PC-3 (cell line): ENCODE measurements at regions not wholly inside any gene's neighbourhood (a gene's known extent, or its start where the extent isn't known, plus 50 kb on each side); places are given as distances from the start of the nearest gene placed in this dataset.

ENCODE experiments used
- ATAC-seq: fragments of 200-7000 bp; cut with Tn5 transposase; 2 replicates; pipeline ENCODE4 v1.9.1; 2020; ENCODE audit warnings: mild to moderate bottlenecking, moderate library complexity
- BruUV-seq: library from RNA; stranded (reverse); fragments of 400-500 nt; replicated peaks from 2 replicates; lab custom pipeline; 2021; lab: Mats Ljungman, UMichigan
- CTCF ChIA-PET: fragments of 300-600 bp; sonication (Branson Sonifier 250); formaldehyde crosslinking; loops from one replicate; lab custom pipeline; 2022; ENCODE audit warnings: antibody characterized with exemption; lab: Charles Lee
- POLR2A ChIA-PET: fragments of 300-600 bp; sonication (Branson Sonifier 250); formaldehyde crosslinking; loops from one replicate; lab custom pipeline; 2022; ENCODE audit warnings: antibody characterized with exemption; ENCODE audit not compliant: unreplicated experiment; lab: Charles Lee
- DNase-seq: peaks from one replicate; pipeline ENCODE4 v3.0.0-alpha.2; 2015
- H2AFZ ChIP-seq: fragments of 300-600 bp; sonication (generic); 2 replicates; pipeline ENCODE4 v1.6.0; 2016; ENCODE audit warnings: antibody characterized with exemption, low read length
- H3F3A ChIP-seq: fragments of 300-600 bp; sonication (generic); one replicate; pipeline ENCODE4 v1.6.0; 2017; ENCODE audit warnings: antibody characterized with exemption, low read length, control low read depth, mild to moderate bottlenecking; ENCODE audit not compliant: unreplicated experiment
- H3K27ac ChIP-seq: fragments of 300-600 bp; sonication (generic); 2 replicates; pipeline ENCODE4 v1.5.1; 2016; ENCODE audit warnings: mild to moderate bottlenecking, low read length
- H3K27me3 ChIP-seq: fragments of 300-600 bp; sonication (generic); 2 replicates; pipeline ENCODE4 v1.6.1; 2016; ENCODE audit warnings: low read length, mixed read lengths
- H3K36me3 ChIP-seq: fragments of 300-600 bp; sonication (generic); 2 replicates; pipeline ENCODE4 v1.6.1; 2016; ENCODE audit warnings: low read depth, mixed run types, low read length, mixed read lengths
- H3K4me1 ChIP-seq: fragments of 300-600 bp; sonication (generic); 2 replicates; pipeline ENCODE4 v1.5.1; 2016; ENCODE audit warnings: low read length; ENCODE audit not compliant: insufficient read depth
- H3K4me2 ChIP-seq: fragments of 300-600 bp; sonication (generic); 2 replicates; pipeline ENCODE4 v1.6.0; 2016; ENCODE audit warnings: low read length
- H3K4me3 ChIP-seq: fragments of 300-600 bp; sonication (generic); 2 replicates; pipeline ENCODE4 v1.5.1; 2016; ENCODE audit warnings: mild to moderate bottlenecking, low read length, mixed read lengths
- H3K79me2 ChIP-seq: fragments of 300-600 bp; sonication (generic); 2 replicates; pipeline ENCODE4 v1.6.1; 2017; ENCODE audit warnings: low read length, mixed read lengths
- H3K9ac ChIP-seq: fragments of 300-600 bp; sonication (generic); 2 replicates; pipeline ENCODE4 v1.6.0; 2016; ENCODE audit warnings: mild to moderate bottlenecking, low read length
- H3K9me2 ChIP-seq: fragments of 300-600 bp; sonication (generic); replicated peaks from 2 replicates; pipeline ENCODE4 v1.6.1; 2016; ENCODE audit warnings: mixed run types, low read length, mixed read lengths
- H3K9me3 ChIP-seq: fragments of 300-600 bp; sonication (generic); 2 replicates; pipeline ENCODE4 v1.6.1; 2016; ENCODE audit warnings: low read length, mixed read lengths
- H4K20me1 ChIP-seq: fragments of 300-600 bp; sonication (generic); 2 replicates; pipeline ENCODE4 v1.6.1; 2016; ENCODE audit warnings: low read length, mixed read lengths
- CTCF ChIP-seq: fragments of 300-600 bp; sonication (generic); conservative IDR thresholded peaks from 2 replicates; pipeline ENCODE4 v1.5.1; 2017; ENCODE audit warnings: antibody characterized with exemption, low read depth, mild to moderate bottlenecking, low read length
- EZH2 ChIP-seq: fragments of 300-600 bp; sonication (generic); IDR thresholded peaks from one replicate; pipeline ENCODE4 v1.6.1; 2017; ENCODE audit warnings: antibody characterized with exemption, mild to moderate bottlenecking, low read length; ENCODE audit not compliant: unreplicated experiment
- EZH2phosphoT487 ChIP-seq: fragments of 300-600 bp; sonication (generic); IDR thresholded peaks from 2 replicates; pipeline ENCODE4 v1.6.1; 2018; ENCODE audit warnings: mild to moderate bottlenecking, antibody characterized with exemption, low read length, borderline replicate concordance
- intact Hi-C: fragments of 100-400 bp; cut with micrococcal nuclease; formaldehyde crosslinking; loops from 2 replicates; pipeline ENCODE4 v1.9.0; 2023

- Histone ChIP-seq H3K9me2 (no peaks in the 10 kb centered on the region), H3K36me3 (no peaks in the 10 kb centered on the region), H3F3A (peaks cover 4% of the 10 kb centered on the region), H3K4me1 (peaks cover 15% of the 10 kb centered on the region), H3K9ac (no peak overlapping the region), H3K4me3 (no peak overlapping the region), H3K4me2 (no peak overlapping the region), H4K20me1 (no peaks in the 10 kb centered on the region), H3K79me2 (no peaks in the 10 kb centered on the region), H2AFZ (no peak overlapping the region), H3K27me3 (no peaks in the 10 kb centered on the region), H3K9me3 (no peaks in the 10 kb centered on the region), H3K27ac (no peak overlapping the region)
- BruUV-seq: no TSS peak
- no peak for DNase-seq
- intact Hi-C loops: no loop called here
- ChIA-PET POLR2A (no interaction called here), CTCF (no interaction called here)
- ATAC-seq: no peak
- TF ChIP-seq EZH2phosphoT487: no peak
- TF ChIP-seq CTCF: no peak
- TF ChIP-seq EZH2: no peak
Observed at GRCh38 chr5:44884036-44884435, 75.3 kb downstream of the MRPS30 start.

GRCh38 chr5:44885903-44886302, 77.2 kb downstream of the MRPS30 start:
- no peak for TF ChIP-seq CTCF
- no peak for TF ChIP-seq EZH2
- TF ChIP-seq EZH2phosphoT487: no peak
- peak; percentile 73 for DNase-seq
- Histone ChIP-seq H3F3A (peaks cover 4% of the 10 kb centered on the region), H3K4me1 (peaks cover 15% of the 10 kb centered on the region), H3K9me2 (no peaks in the 10 kb centered on the region), H3K4me2 (peak overlapping the region; percentile 31; the same call in 1 of the 2 replicates), H3K9me3 (no peaks in the 10 kb centered on the region), H3K4me3 (no peak overlapping the region), H3K36me3 (no peaks in the 10 kb centered on the region), H2AFZ (peak overlapping the region; percentile 56; the same call in 1 of the 2 replicates), H3K9ac (peak overlapping the region; percentile 37), H3K27ac (peak overlapping the region; percentile 66), H3K79me2 (no peaks in the 10 kb centered on the region), H3K27me3 (no peaks in the 10 kb centered on the region), H4K20me1 (no peaks in the 10 kb centered on the region)
- intact Hi-C loops: no loop called here
- ChIA-PET POLR2A (no interaction called here), CTCF (no interaction called here)
- ATAC-seq: peak; percentile 80
- no TSS peak for BruUV-seq

- no TSS peak for BruUV-seq
- no peak overlapping the region for H2AFZ ChIP-seq
- H3K4me3 ChIP-seq: no peak overlapping the region
- ATAC-seq (peak; percentile 31; the same call in 1 of the 2 replicates), DNase-seq (no peak)
- H3K36me3 ChIP-seq: no peaks in the 10 kb centered on the region
- ChIA-PET POLR2A (no interaction called here), CTCF (no interaction called here)
- H3K27me3 ChIP-seq: no peaks in the 10 kb centered on the region
- peaks cover 15% of the 10 kb centered on the region for H3K4me1 ChIP-seq
- no peaks in the 10 kb centered on the region for H3K9me3 ChIP-seq
- no peaks in the 10 kb centered on the region for H3K9me2 ChIP-seq
- H3K9ac ChIP-seq: no peak overlapping the region
- TF ChIP-seq EZH2phosphoT487: no peak
- no peak for TF ChIP-seq CTCF
- no peak overlapping the region for H3K4me2 ChIP-seq
- H3F3A ChIP-seq: peaks cover 4% of the 10 kb centered on the region
- no peak overlapping the region for H3K27ac ChIP-seq
- H4K20me1 ChIP-seq: no peaks in the 10 kb centered on the region
- intact Hi-C loops: no loop called here
- no peaks in the 10 kb centered on the region for H3K79me2 ChIP-seq
Observed at GRCh38 chr5:44887722-44888121, 79.0 kb downstream of the MRPS30 start.
